ENCODE measurements at regions not wholly inside any gene's neighbourhood (a gene's known extent, or its start where the extent isn't known, plus 50 kb on each side); places are given as distances from the start of the nearest gene placed in this dataset.

DNA sequence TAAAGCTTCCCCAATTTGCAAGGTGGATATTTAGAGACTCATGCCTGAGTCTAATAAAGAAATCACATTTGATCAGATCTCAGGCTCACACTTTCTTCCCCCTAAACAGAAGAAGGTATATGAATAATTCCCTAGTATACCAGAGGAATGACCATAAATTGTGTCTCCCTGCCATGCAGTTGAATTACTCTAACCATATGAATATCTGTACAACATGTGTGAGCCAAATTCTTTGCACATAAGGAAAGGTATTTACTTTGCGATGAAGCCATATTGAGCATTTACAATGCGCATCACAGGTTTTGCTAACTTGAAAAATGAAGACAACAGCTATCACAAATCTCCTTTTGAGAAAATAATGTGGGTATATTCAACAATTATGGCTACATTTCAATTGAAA, 479.4 kb downstream of the NR2F1-AS1 start:
- DNase-seq (ENCODE audit: low read depth, low spot score) (no peak), FAIRE-seq (no peak)
- Histone ChIP-seq H3K4me3 (replicated peaks in 1 of 3; ENCODE audit: insufficient read depth in 1 of 3, low read depth in 1 of 3, low read length in 3 of 3) (no peak overlapping the region), H3K4me1 (ENCODE audit: control insufficient read depth, extremely low read depth, insufficient read depth, low read length) (no peaks in the 10 kb centered on the region), H3K4me2 (ENCODE audit: insufficient read depth, low read length) (no peak overlapping the region), H3K9me3 (replicated peaks; ENCODE audit: control insufficient read depth, insufficient read depth, low read length) (no peaks in the 10 kb centered on the region), H2AFZ (ENCODE audit: low read depth, low read length) (no peak overlapping the region), H3K9ac (replicated peaks; ENCODE audit: extremely low read depth, insufficient read depth, low read length) (no peak overlapping the region), H3K9me1 (replicated peaks; ENCODE audit: control insufficient read depth, extremely low read depth, insufficient read depth, low read length) (peaks cover 2% of the 10 kb centered on the region), H3K27me3 (ENCODE audit: control insufficient read depth in 2 of 2, insufficient read depth in 2 of 2, low read length in 2 of 2) (no peaks in the 10 kb centered on the region), H3K36me3 (ENCODE audit: control insufficient read depth in 2 of 2, extremely low read depth in 1 of 2, insufficient read depth in 2 of 2, low read length in 2 of 2) (no peaks in the 10 kb centered on the region), H3K79me2 (ENCODE audit: control insufficient read depth, insufficient read depth, low read length) (no peaks in the 10 kb centered on the region), H3K27ac (ENCODE audit: insufficient read depth, low read depth, low read length) (no peak overlapping the region), H4K20me1 (replicated peaks; ENCODE audit: control insufficient read depth, extremely low read depth, insufficient read depth, low read length) (no peaks in the 10 kb centered on the region)
- no TSS peak for BruUV-seq (replicated peaks)
- no peak for TF ChIP-seq EZH2 (IDR thresholded peaks at IDR 0.05; ENCODE audit: borderline replicate concordance, low read depth, low read length, severe bottlenecking)
- TF ChIP-seq GATA2 (IDR thresholded peaks at IDR 0.05; ENCODE audit: insufficient read depth, insufficient read length, low read depth, low read length) = no peak
- no peak for TF ChIP-seq MYC (IDR thresholded peaks at IDR 0.05; ENCODE audit: low read depth, low read length)
- TF ChIP-seq, protein P1, sequence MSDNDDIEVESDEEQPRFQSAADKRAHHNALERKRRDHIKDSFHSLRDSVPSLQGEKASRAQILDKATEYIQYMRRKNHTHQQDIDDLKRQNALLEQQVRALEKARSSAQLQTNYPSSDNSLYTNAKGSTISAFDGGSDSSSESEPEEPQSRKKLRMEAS (IDR thresholded peaks at IDR 0.05; ENCODE audit: insufficient read depth, insufficient read length) = no peak
- TF ChIP-seq POLR2AphosphoS5 (IDR thresholded peaks at IDR 0.05; ENCODE audit: insufficient read depth, low read depth, low read length) = no peak
- no peak for TF ChIP-seq FOS (IDR thresholded peaks at IDR 0.05; ENCODE audit: borderline replicate concordance, insufficient read depth, low read length)
- CTCF ChIA-PET = interaction anchor here (0.6 to 1.2 kb wide), 2 partner anchors 9 to 12 kb away, joined by 3 to 4 read pairs; no protein-coding TSS in a partner anchor
- POLR2A ChIA-PET = no interaction called here
- intact Hi-C loops (cut with micrococcal nuclease) = no loop called here
- dilution Hi-C loops (cut with MboI; ENCODE audit: extremely low pct_ligation_motif_present, low sequenced_read_pairs) = no loop called here

DNA sequence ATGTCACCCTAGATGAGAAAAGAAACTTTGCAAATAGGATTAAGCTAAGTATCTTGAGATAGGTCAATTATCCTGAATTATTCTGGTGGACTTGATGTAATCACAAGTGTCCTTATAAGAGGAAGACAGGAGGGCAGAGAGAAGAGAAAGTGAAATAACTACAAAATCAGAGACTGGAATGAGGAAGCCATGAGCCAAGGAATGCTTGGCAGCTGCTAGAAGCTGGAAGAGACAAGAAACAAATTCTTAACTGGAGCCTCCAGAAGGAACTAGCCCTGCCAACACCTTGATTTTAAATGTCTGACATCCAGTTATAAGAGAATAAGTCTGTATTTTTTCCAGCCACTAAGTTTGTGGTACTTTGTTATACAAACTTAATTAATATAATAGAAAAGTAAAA, 480.0 kb downstream of the NR2F1-AS1 start:
- dilution Hi-C loops (cut with MboI; ENCODE audit: extremely low pct_ligation_motif_present, low sequenced_read_pairs) = no loop called here
- FAIRE-seq (no peak), DNase-seq (ENCODE audit: low read depth, low spot score) (no peak)
- POLR2A ChIA-PET = no interaction called here
- H3K4me3 ChIP-seq (replicated peaks in 1 of 3; ENCODE audit: insufficient read depth in 1 of 3, low read depth in 1 of 3, low read length in 3 of 3) = no peak overlapping the region
- H3K79me2 ChIP-seq (ENCODE audit: control insufficient read depth, insufficient read depth, low read length) = no peaks in the 10 kb centered on the region
- no peak overlapping the region for H3K4me2 ChIP-seq (ENCODE audit: insufficient read depth, low read length)
- H3K36me3 ChIP-seq (ENCODE audit: control insufficient read depth in 2 of 2, extremely low read depth in 1 of 2, insufficient read depth in 2 of 2, low read length in 2 of 2) = no peaks in the 10 kb centered on the region
- CTCF ChIA-PET = interaction anchor here (0.9 to 1.5 kb wide), 3 partner anchors 13 to 185 kb away, joined by 3 to 4 read pairs (median 3); no protein-coding TSS in a partner anchor
- H2AFZ ChIP-seq (ENCODE audit: low read depth, low read length) = no peak overlapping the region
- H3K9ac ChIP-seq (replicated peaks; ENCODE audit: extremely low read depth, insufficient read depth, low read length) = no peak overlapping the region
- no peak overlapping the region for H3K27ac ChIP-seq (ENCODE audit: insufficient read depth, low read depth, low read length)
- intact Hi-C loops (cut with micrococcal nuclease) = no loop called here
- no peak for TF ChIP-seq FOS (IDR thresholded peaks at IDR 0.05; ENCODE audit: borderline replicate concordance, insufficient read depth, low read length)
- TF ChIP-seq, protein P1 (IDR thresholded peaks at IDR 0.05; ENCODE audit: insufficient read depth, insufficient read length) = no peak
- no peak for TF ChIP-seq POLR2AphosphoS5 (IDR thresholded peaks at IDR 0.05; ENCODE audit: insufficient read depth, low read depth, low read length)
- TF ChIP-seq EZH2 (IDR thresholded peaks at IDR 0.05; ENCODE audit: borderline replicate concordance, low read depth, low read length, severe bottlenecking) = no peak
- TF ChIP-seq POLR2A (IDR thresholded peaks at IDR 0.05; ENCODE audit: low read depth, low read length) = no peak
- no peaks in the 10 kb centered on the region for H4K20me1 ChIP-seq (replicated peaks; ENCODE audit: control insufficient read depth, extremely low read depth, insufficient read depth, low read length)
- no peaks in the 10 kb centered on the region for H3K9me1 ChIP-seq (replicated peaks; ENCODE audit: control insufficient read depth, extremely low read depth, insufficient read depth, low read length)
- H3K27me3 ChIP-seq (ENCODE audit: control insufficient read depth in 2 of 2, insufficient read depth in 2 of 2, low read length in 2 of 2) = no peaks in the 10 kb centered on the region
- no peaks in the 10 kb centered on the region for H3K9me3 ChIP-seq (replicated peaks; ENCODE audit: control insufficient read depth, insufficient read depth, low read length)
- no TSS peak for BruUV-seq (replicated peaks)
- H3K4me1 ChIP-seq (ENCODE audit: control insufficient read depth, extremely low read depth, insufficient read depth, low read length) = no peaks in the 10 kb centered on the region

Data from endothelial cell of umbilical vein (primary cell).